Hematopoietic multipotent progenitor cell (in vitro differentiated cells): ENCODE measurements at regions not wholly inside any gene's neighbourhood (a gene's known extent, or its start where the extent isn't known, plus 50 kb on each side); places are given as distances from the start of the nearest gene placed in this dataset.
"Not testable (repeated sequence)": the region's sequence is repeated elsewhere in the genome, so short reads cannot be mapped to it uniquely, and the experiment has no call there.

ENCODE experiments used
- DNase-seq, 3 donors: peaks; one replicate each; pipeline ENCODE4 v3.0.0-alpha.2; 2011 to 2015; ENCODE audit warnings: low read depth in 2 of 3, low spot score in 2 of 3

DNA sequence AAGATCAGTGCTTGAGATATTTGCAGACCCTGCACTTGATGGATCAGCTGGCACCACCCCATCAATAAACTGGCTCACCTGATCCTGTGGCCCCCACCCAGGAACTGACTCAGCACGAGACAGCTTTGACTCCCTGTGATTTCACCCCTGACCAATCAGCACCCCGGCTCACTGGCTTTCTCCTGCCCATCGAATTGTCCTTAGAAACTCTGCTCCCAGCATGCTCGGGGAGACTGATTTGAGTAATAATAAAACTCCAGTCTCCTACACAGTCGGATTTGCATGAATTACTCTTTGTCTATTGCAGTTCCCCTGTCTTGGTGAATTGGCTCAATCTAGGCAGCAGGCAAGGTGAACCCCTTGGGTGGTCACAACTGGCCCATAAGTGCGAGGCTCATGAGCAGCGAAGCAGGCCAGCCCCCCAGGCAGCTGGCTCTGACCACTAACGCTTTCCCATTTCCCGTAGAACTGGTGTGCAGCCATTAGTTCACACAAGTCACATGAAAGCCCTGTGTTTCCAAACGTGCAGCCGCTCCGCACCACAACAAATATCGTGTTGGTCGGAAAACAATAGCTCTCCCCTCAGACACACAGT lies 79.6 kb downstream of the RSPH3 start:
- DNase-seq, result no peak

DNA sequence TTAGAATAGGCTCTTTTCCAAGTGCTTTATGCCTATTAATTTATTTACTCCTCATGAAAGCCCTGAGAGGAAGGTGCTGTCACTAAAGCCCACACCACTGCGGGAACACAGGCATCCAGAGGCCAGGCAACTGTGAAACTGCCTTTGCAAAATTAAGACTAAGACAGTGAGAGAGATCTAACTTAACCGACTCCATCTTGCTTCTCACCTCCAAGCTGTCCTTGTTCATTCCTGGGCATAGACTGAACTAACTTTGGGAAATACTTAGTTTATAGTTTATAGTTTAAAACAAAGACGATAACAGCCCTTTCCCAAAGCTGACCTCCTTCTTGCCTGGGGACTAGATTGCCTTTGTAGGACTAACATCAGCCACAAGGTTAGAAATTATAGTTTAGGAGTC lies 80.1 kb downstream of the RSPH3 start:
- no peak for DNase-seq

DNA sequence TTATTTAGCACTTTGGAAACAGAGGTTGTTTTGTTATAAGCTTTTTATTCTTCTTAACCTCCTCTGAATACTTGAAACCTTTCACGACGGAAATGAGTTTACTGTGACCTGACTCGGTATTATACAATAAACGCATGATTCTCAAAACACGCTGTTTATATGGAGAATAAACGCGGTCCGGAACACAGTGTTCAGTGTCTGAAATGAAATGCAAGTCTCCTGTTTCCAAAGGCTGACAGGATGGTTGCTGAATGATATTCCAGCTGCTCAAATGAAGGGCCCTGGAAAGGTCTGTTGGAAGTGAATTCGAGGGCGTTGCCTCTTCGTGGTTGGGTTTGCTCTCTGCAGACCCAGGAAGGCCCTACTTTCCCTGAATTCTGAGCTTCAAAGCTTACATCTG lies 83.4 kb downstream of the RSPH3 start:
- no peak for DNase-seq

DNA sequence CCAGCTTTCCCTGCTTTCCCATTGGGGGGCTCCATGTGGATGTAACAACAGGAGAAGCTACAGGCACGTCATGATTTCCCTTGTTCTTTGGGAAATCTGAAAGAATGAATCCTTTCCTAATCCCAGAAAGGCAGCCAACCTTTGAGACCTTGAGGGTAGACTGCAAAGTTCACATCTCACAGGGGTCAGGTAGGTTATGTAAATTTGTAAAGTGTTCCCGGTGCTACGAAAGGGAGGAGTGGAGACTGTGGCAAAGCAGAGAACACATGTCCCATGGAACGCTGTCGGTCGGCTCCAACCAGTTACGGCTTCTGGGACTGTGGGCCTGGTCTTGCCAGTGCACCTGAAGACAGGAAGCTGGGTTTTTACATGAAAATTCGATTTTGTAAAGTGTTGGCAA lies 85.1 kb downstream of the RSPH3 start:
- no peak for DNase-seq

GRCh38 chr6:158913580-158913979 lies 86.4 kb downstream of the RSPH3 start:
- no peak for DNase-seq

GRCh38 chr6:158912655-158913054 lies 87.3 kb downstream of the RSPH3 start:
- DNase-seq, result no peak

GRCh38 chr6:158911746-158912480 lies 88.1 kb downstream of the RSPH3 start:
- DNase-seq, result peak in 1 of 3 donors; percentile 27

DNA sequence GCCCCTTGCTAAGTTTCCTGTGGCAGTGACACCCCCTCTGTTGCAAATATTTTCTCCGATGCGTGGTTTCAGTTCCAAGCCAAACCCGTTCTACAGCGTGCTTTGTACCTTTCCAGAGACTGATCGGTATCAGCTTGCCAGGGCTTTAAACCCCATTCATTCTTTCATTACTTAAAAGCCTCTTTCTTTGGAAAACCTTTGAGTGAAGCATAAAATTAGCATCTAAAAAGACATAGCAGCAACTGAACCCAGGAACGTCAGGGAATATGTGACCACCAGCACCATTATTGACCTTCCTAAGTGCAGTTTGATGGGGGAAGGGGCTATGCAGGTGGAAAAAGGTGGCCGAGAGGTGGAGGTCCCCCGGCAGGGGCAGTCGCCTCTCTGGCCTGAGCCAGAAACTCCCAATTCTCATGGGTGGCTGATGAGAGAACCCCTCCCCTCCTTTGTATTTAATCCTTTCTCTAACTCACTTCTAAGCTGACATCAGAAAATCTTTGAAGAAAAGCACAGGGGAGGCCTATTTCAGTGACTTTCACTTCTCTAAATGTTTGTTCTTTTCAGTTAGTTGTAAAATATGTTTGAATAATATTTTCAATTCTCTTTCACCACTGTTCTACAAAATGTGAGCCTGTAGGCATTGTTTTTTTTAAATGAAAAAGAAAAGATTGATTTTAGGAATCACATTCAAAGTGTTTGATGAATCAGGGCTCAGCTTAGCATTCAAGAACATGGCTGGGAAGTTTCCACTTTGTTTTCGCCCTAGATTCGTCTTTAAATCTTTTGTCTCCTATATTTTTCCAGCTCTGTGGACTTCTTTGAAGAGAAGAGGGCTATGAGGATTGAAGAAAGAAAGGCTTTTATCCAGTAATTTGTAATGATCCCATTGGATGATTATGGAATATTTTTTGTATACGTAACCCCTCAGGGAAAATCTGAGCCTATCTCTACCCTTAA lies 89.2 kb downstream of the RSPH3 start:
- peak in 1 of 3 donors; percentile 12 for DNase-seq

GRCh38 chr6:158909938-158910337 lies 90.1 kb downstream of the RSPH3 start:
- DNase-seq, result no peak

GRCh38 chr6:158908606-158909005 lies 89.4 kb upstream of the EZR start:
- DNase-seq, result no peak

DNA sequence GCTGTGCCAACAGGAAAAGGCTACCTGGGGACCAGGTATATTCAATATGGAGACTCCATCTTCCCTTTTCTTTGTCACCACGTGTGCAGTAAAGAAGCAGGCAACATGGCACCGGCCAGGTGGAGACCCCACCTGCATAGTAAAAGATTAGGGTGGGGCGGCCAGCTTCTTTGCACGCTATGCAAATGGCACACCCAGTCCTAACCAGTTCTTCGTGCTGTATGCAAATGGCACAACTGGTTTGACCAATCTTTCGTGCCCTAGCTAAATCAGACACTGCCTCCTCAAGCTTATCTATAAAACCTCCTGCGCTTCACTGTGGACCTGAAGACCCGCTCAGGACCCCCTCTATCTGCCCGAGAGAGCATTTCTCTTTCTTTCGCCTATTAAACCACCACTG lies 88.8 kb upstream of the EZR start:
- no peak for DNase-seq

- DNase-seq, result no peak
These were observed 87.8 kb upstream of the EZR start for GRCh38 chr6:158906926-158907325.

DNA sequence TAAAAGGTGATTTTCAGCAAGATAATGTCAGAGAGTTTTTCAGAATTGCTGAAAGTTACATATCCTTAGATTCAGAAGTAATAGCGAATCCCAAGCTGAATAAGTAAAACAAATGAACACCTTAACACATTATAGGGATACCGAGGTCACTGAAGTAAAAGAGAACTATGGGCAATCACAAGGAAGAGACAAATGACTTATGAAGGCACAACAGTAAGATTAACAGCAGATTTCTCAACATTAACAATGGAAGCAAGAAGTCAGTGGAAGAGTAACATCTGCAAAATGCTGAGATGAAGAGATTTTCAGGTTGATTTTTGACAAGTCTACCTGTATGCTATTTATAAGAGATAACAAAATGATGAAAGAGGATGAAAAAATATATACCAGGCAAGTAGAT lies 86.1 kb upstream of the EZR start:
- peak in 1 of 3 donors; percentile 10 for DNase-seq

DNA sequence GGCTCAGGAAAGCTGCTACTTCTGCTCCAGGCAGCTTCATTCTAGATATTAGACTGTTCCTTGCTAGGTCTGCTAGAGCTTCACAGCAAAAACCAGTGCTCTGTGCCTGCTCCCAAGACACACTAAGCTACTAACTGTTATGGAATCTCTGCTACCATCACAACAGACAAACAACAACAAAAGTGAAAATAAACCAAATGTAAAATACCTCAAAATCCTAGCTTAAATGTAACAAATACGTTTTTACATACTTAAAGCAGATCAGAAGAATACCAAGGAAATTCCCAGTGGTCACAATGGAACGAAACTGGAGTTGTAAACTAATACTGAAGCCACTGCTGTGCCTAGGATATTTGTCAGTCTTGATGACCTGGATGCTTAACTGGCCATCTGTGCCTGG lies 84.6 kb upstream of the EZR start:
- DNase-seq, result no peak

- DNase-seq, result no peak
These were observed 81.6 kb upstream of the EZR start for GRCh38 chr6:158900663-158901312.

DNA sequence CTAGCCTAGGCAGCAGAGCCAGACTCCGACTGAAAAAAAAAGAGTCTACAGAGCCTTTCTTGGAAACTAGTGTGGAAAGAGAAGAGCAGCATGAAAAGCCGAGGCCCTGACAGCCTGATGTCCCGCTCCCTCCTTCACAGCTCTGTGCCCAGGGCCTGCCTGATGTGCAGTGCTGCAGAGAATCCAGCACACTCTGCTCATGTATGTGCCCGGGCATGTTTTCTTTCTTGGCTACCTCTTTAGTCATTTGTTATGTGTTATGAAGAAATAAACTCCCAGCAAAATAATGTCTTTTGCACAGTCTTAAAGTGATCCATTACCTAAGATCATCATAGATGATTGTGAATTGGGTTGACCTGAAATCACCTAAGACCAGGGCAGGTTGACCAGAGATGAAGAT lies 78.1 kb upstream of the EZR start:
- no peak for DNase-seq

DNA sequence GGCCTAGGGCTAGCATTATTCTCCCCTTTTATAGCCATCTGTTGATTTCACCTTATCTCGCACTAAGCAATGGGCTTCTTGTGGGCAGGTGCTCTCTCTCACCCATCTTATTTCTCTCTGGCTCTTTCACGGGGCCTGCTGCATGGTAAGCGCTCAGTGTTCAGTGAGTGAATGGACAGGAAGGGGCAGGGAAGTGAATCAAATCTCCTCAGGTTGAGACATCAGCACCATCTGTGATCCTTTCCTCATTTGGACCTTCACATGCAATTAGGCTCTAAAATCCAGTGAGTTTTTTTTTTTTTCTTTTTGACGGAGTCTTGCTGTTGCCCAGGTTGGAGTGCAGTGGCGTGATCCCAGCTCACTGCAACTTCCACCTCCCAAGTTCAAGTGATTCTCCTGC lies 76.5 kb upstream of the EZR start:
- DNase-seq, result no peak

DNA sequence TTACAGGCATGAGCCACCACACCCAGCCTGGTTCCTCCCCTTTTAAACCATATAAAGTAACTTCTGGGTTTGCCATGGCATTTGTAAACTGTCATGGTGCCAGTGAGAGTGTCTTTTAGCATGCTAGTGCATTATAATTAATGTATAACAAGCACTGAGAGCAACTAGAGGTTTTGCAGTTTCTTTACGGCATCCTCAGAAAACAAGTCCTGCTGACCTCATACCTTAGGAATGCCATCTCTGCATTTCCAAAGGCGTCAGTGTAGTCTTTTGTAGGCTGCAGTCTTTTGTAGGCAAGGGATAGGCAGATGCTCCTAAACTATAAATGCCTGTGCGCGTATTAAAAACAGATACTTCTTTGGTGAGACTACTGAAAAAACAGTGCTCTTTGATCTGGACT lies 75.0 kb upstream of the EZR start:
- DNase-seq, result no peak

GRCh38 chr6:158892266-158892665 lies 73.1 kb upstream of the EZR start:
- no peak for DNase-seq

GRCh38 chr6:158891560-158891959 lies 72.4 kb upstream of the EZR start:
- DNase-seq, result not testable (repeated sequence)

- not testable (repeated sequence) for DNase-seq
These were observed 69.0 kb upstream of the EZR start for GRCh38 chr6:158888171-158888570.
